Activated naive CD4-positive, alpha-beta T cell treated with Interleukin-2 at 50 U/mL for 16 hours (primary cell): ENCODE measurements at regions not wholly inside any gene's neighbourhood (a gene's known extent, or its start where the extent isn't known, plus 50 kb on each side); places are given as distances from the start of the nearest gene placed in this dataset.
"Not testable (repeated sequence)": the region's sequence is repeated elsewhere in the genome, so short reads cannot be mapped to it uniquely, and the experiment has no call there.

Source experiments
- DNase-seq: peaks from one replicate; pipeline ENCODE4 v3.0.0-alpha.2; 2020

DNA sequence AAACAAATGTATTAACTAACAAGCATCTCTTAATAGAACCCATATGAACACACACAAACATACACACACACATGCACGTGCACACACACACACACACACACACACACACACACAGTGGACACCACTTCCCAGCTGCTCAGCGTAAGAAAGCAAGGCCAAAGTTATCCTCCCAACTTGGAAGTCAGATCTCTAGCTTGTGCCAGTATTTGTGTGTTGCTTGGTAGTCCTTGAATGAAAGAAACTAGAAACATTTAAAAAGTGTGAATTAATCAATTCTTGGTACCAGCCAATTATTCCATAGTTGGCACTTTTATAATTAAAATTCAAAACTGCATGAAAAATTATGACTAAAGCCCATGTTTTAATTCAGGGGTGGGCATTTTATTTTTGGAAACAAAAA lies 178.1 kb downstream of the TMEM161B start:
- DNase-seq, result no peak

DNA sequence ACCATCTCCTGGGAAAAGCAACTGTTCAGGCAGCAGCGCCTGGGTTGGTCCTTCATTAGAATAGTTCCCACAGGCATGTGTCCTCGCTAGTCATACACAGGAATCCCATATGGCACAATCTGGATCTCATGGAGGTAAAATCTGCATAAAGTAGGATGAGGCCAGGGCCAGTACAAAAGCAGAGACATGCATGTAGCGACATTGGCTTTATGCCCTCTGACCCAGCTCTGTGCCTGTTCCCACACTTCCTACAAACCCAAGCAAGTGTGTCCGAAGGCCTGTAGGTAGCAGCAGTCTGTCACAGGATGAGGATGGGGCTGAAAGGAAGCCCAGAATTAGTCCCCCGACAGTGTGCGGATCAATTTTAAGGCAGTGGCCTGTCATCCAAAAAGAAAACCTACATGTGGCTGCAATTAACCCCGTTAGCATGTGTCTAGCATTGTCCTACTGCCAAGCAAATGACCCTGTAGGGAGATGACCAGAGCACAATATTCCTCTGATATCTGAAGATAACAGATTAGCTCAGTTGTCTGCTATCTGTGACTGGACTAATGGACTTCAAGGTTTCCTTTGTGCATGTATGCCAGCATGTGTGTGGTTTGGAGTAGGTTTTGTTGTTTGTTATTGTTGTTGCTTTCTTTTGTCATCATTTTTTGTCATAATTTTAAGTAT lies 178.8 kb downstream of the TMEM161B start:
- no peak for DNase-seq

DNA sequence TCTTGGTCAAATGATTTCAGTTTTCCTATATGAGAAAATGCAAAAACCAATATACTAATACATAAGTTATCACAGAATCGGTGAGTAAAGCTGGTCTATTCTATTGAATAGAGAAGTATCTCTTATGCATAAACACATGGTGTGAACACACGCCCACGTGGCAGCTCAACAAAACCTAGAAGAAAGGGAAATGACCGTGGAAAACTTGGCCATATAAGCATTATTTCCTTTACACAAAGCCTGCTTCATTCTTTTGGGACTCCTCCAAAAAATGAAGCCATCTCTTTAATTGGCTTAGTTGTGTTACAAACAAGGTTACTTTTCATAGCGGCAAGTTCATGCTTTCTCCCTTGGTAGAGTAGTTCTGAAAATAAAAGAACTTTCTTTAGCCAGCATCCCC lies 183.2 kb downstream of the TMEM161B start:
- DNase-seq, result no peak

DNA sequence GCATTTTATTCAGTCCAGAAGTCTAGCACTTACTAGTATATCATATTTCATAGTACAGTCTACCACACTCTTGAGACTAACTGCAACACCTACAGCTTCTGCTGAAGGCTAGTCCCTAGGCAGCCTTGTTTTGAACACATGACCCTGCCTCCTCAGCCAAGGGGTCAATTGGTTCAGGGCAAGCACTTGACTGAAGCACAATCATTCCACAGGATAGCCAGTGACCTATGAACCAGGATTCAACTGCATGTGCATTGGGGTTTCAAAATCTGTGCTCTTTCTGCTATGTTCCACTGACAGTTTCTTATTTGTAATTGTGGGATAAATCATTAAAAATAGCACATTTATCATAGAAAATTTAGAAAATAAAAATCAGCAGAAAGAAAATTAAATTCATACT lies 186.8 kb downstream of the TMEM161B start:
- no peak for DNase-seq

DNA sequence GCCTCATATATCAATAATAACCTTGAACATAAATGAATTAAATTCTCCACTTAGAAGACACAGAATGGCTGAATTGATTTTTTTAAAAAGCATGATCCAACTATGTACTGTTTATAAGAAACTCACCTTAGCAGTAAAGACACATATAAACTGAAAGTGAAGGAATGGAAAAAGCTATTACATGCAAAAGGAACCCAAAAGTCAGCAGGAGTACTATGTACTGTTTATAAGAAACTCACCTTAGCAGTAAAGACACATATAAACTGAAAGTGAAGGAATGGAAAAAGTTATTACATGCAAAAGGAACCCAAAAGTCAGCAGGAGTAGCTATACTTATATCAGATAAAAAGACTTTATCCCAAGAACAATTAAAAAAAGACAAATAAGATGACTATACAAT lies 204.8 kb downstream of the TMEM161B start:
- DNase-seq, result no peak

DNA sequence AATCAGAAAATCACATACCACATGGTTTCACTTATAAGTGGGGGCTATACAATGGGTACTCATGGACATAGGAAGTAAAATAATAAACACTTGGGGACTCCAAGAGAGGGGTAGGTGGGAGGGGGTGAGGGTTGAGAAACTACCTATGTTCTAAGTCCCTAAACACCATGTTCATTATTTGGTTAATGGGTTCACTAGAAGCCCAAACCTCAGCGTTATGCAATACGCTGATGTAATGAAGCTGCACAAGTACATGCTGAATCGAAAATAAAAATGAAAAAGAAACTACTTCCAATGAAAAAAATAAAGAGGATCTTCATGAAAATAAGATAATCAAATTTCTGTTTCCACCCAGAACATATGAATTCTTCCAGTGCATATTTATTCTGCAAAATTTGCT lies 208.5 kb downstream of the TMEM161B start:
- DNase-seq, result no peak

DNA sequence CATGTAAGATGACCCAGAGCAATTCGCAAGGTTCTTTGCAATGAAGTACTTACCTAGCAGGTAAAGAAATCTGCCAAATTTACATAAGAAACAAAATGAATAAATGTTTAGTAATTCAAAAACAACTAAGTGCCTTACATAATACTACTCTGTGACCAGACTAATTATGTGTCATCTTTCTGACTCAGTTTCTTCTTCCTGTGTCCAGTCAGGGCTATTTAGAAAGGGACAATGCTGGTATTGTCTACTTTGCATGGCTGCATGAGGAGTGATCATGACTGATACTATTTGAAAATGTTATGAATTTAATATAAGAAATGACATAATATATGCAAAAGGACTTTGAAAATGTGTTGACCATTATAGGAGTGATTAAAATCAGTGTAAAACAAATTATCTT lies 210.0 kb downstream of the TMEM161B start:
- DNase-seq, result no peak

DNA sequence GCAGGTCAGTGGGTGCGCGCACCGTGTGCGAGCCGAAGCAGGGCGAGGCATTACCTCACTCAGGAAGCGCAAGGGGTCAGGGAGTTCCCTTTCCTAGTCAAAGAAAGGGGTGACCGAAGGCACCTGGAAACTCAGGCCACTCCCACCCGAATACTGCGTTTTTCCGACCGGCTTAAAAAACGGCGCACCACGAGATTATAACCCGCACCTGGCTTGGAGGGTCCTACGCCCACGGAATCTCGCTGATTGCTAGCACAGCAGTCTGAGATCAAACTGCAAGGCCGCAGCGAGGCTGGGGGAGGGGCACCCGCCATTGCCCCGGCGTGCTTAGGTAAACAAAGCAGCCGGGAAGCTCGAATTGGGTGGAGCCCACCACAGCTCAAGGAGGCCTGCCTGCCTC lies 216.2 kb downstream of the TMEM161B start:
- not testable (repeated sequence) for DNase-seq

DNA sequence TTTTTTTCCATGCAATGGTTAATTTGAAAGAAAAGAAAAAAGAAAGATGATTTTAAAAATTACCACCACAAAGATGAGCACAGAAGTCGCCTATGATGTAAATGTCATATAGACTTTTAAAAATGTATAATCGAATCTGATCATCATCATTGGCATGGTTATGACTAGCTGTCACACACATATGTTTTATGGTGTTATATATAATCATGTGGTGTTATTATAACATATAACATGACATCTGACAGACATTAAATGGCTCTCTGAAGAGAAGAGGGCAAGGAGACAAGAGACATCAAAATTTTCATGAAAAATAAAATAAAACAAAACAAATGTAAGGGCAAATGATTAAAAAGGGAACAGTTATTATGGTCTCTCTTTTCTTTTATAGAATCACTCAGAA lies 217.5 kb downstream of the TMEM161B start:
- no peak for DNase-seq

DNA sequence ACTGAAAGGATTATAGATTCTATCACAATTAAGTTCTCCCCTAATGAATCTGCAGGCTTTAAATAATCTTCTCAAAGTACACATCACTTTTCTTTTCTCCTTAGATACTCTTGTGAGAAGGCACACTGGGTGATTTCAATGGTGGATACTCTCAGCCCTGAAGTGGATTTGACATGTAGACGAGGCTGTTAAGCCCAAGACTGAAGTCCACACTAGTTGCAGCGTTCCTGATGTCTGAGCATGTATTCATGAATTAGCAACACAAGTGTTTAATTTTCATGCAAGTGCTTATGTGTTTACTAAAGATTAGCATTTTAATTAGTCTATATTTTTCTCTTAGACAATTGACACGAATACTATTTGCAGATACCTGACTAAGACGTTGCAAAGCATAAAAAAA lies 218.9 kb downstream of the TMEM161B start:
- no peak for DNase-seq

DNA sequence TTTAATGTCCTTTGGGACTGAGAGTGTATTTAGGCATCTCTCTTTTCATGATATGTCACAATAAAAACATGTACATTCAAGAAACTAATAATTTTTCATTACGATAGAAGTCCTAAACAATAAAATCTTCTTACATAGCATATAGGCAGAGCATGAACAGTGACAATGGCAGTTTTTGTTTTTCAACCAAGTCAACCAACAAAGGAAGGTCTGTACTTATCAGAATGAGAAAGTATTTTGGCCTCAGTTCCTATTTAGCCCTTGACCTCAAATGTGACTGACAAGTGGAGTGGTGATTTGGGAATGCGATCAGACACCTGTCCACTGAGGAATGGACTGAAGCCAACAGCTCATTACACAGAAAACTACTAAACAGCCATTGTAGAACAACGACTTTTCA lies 219.5 kb downstream of the TMEM161B start:
- no peak for DNase-seq

DNA sequence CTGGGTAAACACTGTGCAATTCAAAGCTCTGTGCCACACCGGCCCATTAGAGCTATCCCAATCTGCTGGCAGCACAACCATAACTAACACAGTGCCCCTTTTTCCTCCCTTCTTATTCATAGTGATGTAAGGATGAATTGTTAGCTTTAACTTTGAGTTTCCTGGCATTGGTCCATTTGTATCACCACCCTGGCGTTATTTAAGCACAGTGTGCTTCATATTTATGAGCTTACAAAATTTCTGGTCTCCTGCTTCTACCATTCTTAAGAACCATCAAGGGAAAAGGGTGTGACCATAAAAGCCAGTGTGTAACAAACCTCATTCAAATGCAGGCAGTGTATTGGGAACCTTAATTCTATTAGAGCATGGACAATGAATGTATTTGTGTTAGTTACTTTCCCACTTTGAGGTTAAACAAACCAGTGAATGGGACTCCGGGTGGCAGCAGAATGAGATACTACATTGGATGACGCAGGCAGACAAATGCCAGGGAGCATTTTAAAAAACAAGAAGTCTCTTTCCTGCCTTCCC lies 222.6 kb downstream of the TMEM161B start:
- no peak for DNase-seq

DNA sequence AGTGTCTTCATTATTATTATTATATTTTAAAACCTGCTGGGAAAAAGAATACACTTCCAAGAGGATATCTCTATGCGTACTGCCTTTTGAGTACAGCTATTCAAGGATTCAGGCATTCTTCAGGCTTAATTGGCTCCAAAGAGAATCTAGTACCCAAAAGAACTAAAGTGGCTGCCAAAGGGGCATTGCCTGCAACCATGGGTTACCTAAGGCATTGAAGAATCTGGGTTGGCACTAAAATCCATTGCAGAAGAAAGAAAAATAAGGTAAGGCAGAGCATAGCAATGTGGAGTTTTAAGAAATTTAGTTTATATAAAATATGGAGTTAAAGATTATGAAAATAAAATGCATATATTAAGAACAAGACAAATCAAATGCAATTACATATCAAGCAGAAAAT lies 223.5 kb downstream of the TMEM161B start:
- no peak for DNase-seq

DNA sequence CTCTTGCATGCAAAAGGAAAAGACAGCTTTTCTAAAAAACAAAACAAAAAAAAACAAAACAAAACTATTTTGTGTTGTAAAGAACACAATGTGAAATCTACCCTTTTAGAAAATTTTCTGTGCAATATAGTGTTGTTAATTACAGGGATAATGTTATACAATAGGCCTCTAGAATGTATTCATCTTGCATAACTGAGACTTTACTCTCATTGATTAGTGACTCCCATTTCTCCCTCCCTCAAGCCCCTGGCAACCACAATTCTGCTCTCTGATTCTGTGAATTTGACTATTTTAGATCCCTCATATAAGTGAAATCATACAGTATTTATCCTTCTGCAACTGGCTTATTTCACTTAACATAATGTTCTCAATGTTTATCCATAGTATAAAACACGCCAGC lies 234.1 kb downstream of the TMEM161B start:
- DNase-seq, result no peak

DNA sequence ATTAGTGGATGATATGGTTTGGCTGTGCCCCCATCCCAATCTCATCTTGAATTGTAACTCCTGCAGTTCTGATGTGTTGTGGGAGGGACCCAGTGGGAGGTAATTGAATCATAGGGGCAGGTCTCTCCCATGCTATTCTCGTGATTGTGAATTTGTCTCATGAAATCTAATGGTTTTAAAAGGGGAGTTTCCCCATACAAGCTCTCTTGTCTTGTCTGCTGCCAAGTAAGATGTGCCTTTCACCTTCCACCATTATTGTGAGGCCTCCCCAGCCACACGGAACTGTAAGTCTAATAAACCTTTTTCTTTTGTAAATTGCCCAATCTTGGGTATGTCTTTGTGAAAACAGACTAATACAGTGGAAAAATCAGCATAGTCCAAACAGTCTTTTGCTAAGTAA lies 235.5 kb downstream of the TMEM161B start:
- DNase-seq, result no peak

DNA sequence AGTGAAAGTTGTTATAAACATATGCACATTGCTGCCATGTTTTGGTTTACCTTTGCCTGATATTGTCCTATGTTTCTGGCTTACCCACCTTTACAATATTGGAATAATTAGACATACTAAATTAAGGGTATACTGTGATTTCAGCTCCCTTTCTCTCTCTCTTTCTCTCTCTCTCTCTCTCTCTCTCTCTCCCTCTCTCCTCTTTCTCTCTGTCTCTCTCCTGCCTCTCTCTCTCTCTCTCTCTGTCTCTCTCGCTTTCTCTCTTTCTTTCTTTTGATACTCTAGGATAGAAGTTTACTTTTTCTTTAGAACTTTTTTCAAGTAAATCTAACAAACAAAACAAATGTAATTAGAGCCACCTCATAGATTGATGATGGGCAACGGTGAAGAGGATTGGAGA lies 239.6 kb downstream of the TMEM161B start:
- no peak for DNase-seq

DNA sequence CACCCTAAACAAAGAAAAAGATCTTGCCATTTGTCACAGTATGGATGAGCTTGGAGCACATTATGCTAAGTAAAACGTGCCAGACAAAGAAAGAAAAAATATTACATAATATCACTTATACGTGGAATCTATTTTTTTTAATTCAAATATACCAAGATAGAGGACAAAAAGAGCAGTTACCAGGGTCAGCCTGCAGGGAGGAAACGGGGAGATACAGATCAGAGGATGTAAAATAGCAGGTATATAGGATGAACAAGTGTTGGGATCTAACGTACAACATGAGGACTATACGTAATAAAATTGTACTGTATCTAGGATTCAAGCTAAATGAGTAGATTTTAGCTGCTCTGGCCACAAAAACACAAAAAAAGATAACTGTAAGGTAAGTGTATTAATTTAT lies 247.5 kb downstream of the TMEM161B start:
- no peak for DNase-seq

DNA sequence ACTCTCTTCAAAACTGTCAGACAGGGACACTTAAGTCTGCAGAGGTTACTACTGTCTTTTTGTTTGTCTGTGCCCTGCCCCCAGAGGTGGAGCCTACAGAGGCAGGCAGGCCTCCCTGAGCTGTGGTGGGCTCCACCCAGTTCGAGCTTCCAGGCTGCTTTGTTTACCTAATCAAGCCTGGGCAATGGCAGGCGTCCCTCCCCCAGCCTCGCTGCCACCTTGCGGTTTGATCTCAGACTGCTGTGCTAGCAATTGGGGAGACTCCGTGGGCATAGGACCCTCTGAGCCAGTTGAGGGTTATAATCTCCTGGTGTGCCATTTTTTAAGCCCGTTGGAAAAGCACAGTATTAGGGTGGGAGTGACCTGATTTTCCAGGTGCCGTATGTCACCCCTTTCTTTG lies 253.7 kb downstream of the TMEM161B start:
- DNase-seq, result not testable (repeated sequence)

DNA sequence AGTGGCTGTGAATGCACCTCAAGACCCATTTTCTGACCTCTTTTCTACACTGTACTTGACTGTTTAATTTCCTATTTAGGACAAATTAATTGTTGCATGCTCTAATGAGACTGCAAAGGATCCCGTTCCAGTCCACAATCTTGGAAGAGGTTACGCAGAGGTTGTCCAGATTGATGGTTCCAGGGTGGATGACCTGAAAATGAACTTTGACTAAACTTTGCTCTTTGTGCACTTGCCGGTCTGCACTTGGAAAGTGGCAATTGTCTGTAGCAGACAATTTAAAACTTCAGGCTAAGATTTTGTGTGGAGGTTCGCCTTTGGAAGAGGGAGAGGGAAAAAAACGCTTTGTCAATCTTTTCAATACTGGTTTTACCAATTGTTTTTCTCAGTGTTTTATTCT lies 267.8 kb downstream of the TMEM161B start:
- no peak for DNase-seq

DNA sequence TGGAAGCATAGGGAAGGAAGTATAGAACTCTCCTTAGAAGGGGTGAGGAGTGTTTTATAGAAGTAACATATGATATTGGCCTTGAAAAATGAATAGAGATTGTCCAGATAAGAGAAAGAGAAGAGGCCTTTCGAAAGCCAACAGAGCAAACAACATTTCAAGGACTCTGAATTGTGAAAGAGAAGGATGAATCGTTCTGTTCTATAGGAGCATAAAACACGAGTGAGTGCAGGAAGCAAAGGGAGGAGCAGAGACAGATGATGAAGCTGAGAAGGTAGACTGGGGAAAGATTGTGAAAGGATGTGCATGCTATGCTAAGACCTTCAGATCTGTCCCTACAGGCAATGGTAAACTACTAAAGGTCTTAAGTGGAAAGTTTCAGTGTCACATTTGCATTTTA lies 271.0 kb downstream of the TMEM161B start:
- DNase-seq, result no peak

DNA sequence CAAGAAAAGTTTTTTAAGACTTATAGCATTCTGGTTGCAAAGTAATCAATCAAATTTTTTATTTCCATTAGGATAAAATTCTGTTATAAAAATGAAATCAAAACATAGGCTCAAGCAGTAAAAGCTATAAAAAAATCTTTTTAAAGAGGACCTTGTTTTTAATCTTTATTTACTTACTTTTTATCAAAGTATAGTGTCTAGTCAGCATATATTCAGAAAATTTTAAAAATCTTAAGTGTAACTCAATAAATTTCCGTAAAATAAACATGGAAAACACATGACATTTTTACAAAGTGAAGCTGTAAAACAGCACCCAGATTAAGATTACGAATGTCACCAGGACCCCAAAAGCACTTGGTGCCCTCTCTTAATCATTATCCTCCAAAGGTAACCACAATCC lies 302.4 kb downstream of the TMEM161B start:
- no peak for DNase-seq

DNA sequence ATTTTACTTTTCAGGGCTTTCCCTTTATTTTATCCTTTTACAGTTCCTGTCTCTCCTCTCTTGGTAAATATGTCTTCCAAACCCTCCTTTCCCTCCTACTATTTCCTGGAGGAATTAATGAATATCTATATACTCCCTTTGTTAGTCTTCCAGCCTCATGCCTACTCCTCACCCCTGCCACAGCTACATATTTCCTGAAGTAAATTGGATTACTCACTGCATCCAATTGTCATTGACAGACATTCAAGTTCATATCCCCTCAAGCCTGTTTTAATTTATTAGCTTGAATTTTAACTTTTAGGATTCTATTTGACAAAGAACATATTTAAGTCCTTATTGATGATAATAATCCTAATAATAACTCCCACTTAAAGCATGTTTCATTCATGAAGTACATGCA lies 314.5 kb downstream of the TMEM161B start:
- no peak for DNase-seq

DNA sequence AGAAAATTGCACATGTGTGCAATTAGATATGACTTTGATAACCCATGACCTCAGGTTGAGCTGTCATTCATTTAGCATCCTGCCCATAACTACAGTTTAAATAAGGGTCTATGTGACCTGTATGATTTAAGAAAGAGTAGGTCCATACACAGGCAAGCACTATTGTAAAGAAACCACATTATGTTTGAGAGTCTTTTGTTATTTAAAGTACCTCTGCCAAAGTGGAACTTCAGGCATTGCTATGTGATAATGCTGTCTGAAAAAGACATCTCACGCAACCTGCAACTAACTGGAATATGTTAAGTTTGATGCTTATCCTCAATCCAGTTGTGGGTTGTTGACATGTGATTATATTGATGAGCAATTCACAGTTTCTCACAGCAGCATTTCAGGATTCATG lies 317.0 kb downstream of the TMEM161B start:
- no peak for DNase-seq

DNA sequence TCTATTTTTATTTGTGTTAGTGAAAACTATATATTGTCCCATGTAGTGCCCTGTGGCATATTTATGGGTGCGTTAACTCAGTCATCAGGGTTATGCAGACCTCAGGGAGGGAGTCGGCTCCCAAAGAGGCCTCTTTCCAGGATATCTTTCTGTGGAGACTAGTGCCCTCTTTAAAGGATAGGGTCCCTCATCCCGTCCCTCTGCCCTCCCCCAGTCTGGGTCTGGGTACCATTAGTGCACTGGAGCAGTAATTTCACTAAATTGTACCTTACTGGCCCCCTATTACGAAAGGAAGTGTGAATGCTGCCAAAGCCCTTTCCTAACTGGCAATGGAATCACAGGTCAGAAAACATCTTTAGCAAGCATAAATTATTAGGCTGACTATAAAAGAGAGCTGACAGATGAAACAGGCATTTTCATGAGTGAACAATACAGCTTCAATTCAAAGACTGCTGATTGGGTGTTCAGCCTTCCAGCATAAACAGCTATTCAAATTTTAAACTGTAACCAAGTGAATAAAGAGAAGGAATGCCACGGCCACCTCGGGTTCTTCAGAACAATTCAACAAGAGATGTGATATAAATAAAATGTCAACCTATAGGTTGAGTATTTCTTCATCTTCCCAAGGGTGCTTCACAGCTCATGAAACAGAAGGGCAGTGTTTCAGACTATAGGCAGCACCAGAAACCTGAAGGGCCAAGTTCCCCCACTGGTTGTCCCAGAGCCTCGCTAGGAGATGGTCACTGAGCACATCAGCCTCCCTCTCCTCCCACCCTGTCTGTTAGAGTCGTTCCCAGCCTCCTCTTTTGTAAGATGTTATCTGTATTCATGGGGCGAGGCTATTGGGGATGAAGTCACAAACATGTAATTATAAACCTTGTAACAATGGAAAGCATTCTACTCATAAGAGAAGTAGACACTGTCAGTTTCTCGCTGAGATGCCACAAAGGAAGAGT lies 318.7 kb downstream of the TMEM161B start:
- no peak for DNase-seq
